ENCODE measurements at regions not wholly inside any gene's neighbourhood (a gene's known extent, or its start where the extent isn't known, plus 50 kb on each side); places are given as distances from the start of the nearest gene placed in this dataset.

GRCh38 chrX:125407314-125407713 is 87.6 kb downstream of the TEX13C start:
- no peaks in the 10 kb centered on the region for H3K9me3 ChIP-seq (ENCODE audit: severe bottlenecking)
- no peak for DNase-seq
- no peak overlapping the region for H3K4me3 ChIP-seq (ENCODE audit: low read depth, low read length)
- no peak for TF ChIP-seq CTCF (IDR thresholded peaks at IDR 0.05; ENCODE audit: low read depth, low read length)
- H3K27me3 ChIP-seq (ENCODE audit: insufficient read depth, low read depth, severe bottlenecking): peaks cover 18% of the 10 kb centered on the region
- H3K36me3 ChIP-seq: no peaks in the 10 kb centered on the region
- H3K27ac ChIP-seq: no peak overlapping the region

- H3K27ac ChIP-seq: no peak overlapping the region
- DNase-seq: no peak
- TF ChIP-seq CTCF (IDR thresholded peaks at IDR 0.05; ENCODE audit: low read depth, low read length): no peak
- H3K4me3 ChIP-seq (ENCODE audit: low read depth, low read length): no peak overlapping the region
- H3K9me3 ChIP-seq (ENCODE audit: severe bottlenecking): no peaks in the 10 kb centered on the region
- no peaks in the 10 kb centered on the region for H3K36me3 ChIP-seq
- peaks cover 11% of the 10 kb centered on the region for H3K27me3 ChIP-seq (ENCODE audit: insufficient read depth, low read depth, severe bottlenecking)
These were observed 101.1 kb downstream of the TEX13C start for GRCh38 chrX:125420809-125421208.

DNA sequence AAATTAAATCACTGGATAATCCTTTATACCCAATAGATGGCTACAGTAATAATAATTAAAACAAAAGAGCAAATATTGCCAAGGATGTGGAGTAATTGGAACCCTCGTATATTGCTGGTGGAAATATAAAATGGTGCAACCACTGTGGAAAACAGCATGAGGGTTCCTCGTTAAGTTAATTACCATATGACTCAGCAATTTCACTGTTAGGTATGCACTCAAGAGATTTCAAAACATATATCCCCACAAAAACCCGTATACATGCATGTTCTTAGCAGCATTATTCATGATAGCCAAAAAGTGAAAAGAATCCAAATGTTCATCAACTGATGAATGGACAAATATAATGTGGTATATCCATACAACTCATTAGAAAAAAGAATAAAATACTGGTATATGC is 103.3 kb downstream of the TEX13C start:
- TF ChIP-seq CTCF (IDR thresholded peaks at IDR 0.05; ENCODE audit: low read depth, low read length): no peak
- Histone ChIP-seq H3K4me3 (ENCODE audit: low read depth, low read length) (no peak overlapping the region), H3K27ac (no peak overlapping the region), H3K36me3 (no peaks in the 10 kb centered on the region), H3K9me3 (ENCODE audit: severe bottlenecking) (no peaks in the 10 kb centered on the region), H3K27me3 (ENCODE audit: insufficient read depth, low read depth, severe bottlenecking) (peaks cover 16% of the 10 kb centered on the region)
- DNase-seq: no peak

DNA sequence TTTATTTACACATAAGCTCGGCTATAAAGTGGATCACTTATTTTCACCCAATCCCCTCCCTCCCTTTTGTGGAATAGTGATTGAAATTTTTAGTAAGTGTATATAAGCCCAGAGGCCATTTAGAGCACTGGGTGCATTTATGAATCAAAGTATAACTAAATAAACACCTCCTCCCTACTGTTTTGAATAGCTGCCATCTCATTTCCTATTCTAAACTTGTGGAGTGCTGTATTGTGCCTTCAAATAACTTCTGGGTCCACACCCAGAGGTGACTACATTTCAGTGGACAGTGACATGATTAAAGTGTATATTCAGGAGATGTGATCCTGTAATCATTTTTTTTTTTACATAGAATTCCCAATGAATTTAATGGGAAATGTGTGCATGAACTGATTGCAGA is 104.9 kb downstream of the TEX13C start:
- peaks cover 18% of the 10 kb centered on the region for H3K27me3 ChIP-seq (ENCODE audit: insufficient read depth, low read depth, severe bottlenecking)
- DNase-seq: no peak
- H3K36me3 ChIP-seq: no peaks in the 10 kb centered on the region
- H3K27ac ChIP-seq: no peak overlapping the region
- H3K4me3 ChIP-seq (ENCODE audit: low read depth, low read length): no peak overlapping the region
- no peak for TF ChIP-seq CTCF (IDR thresholded peaks at IDR 0.05; ENCODE audit: low read depth, low read length)
- H3K9me3 ChIP-seq (ENCODE audit: severe bottlenecking): no peaks in the 10 kb centered on the region

DNA sequence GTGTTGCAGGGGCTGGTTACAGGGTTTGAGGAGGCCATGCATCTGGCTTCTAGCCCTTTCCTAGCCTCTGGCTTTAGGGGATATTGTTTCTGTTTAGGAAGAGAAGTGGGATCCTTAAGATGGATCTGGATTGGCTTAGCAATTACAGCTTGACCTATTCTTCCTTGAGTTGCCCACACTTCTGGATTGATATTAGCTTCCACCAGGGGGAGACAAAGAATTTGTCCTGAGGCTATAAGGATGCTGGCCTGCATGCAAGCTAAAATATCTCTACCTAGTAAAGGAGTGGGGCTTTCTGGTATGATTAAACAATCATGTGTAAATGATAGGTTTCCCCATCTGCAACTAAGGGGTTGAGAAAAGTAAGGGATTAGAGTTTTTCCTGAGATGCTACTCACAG is 117.2 kb downstream of the TEX13C start:
- peak; percentile 43; the same call in 1 of the 2 replicates for TF ChIP-seq CTCF (IDR thresholded peaks at IDR 0.05; ENCODE audit: low read depth, low read length)
- no peak for DNase-seq
- no peak overlapping the region for H3K4me3 ChIP-seq (ENCODE audit: low read depth, low read length)
- H3K27me3 ChIP-seq (ENCODE audit: insufficient read depth, low read depth, severe bottlenecking): peaks cover 12% of the 10 kb centered on the region
- no peak overlapping the region for H3K27ac ChIP-seq
- H3K9me3 ChIP-seq (ENCODE audit: severe bottlenecking): no peaks in the 10 kb centered on the region
- H3K36me3 ChIP-seq: no peaks in the 10 kb centered on the region

DNA sequence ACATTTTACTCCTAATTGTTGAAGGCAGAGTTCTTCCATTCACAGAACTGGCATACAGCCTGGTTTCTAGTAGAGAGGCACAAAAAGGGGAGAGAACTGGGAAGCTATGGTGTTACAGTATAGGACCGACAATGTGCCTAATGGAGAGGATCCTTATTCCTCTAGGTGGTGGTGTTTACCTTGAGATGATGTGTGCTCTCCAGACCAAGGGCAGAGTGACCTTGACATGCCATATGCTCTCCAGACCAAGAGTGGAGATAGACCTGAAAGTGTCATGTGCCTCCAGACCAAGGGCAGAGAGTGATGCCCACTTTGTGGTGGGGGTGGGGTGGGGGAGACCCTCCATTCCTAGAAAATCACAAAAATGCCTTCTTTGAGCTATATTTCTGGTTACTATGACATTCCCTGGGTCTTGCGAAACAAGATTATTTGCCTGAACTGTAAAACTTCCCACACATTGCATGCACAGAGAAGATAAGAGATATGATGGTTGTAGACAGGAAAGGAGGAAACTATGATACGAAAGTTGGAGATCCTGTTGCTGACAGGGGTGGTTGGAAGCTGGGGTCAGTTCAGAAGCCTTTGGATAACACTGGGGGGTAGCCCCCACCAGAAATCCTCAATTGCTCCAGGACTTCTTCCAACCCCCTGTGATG is 119.7 kb downstream of the TEX13C start:
- no peak overlapping the region for H3K4me3 ChIP-seq (ENCODE audit: low read depth, low read length)
- no peak for TF ChIP-seq CTCF (IDR thresholded peaks at IDR 0.05; ENCODE audit: low read depth, low read length)
- peaks cover 11% of the 10 kb centered on the region for H3K27me3 ChIP-seq (ENCODE audit: insufficient read depth, low read depth, severe bottlenecking)
- H3K36me3 ChIP-seq: no peaks in the 10 kb centered on the region
- H3K9me3 ChIP-seq (ENCODE audit: severe bottlenecking): no peaks in the 10 kb centered on the region
- H3K27ac ChIP-seq: no peak overlapping the region
- no peak for DNase-seq
